H1 (cell line): ENCODE measurements at regions not wholly inside any gene's neighbourhood (a gene's known extent, or its start where the extent isn't known, plus 50 kb on each side); places are given as distances from the start of the nearest gene placed in this dataset.

Experiments used
- CTCF ChIA-PET: fragments of 300-600 bp; sonication (Branson Sonifier 250); formaldehyde crosslinking; loops from one replicate; lab custom pipeline; 2021; ENCODE audit not compliant: partially characterized antibody; lab: Charles Lee
- POLR2A ChIA-PET: fragments of 300-600 bp; sonication (Branson Sonifier 250); formaldehyde crosslinking; loops from one replicate; lab custom pipeline; 2021; ENCODE audit warnings: inconsistent platforms; ENCODE audit not compliant: partially characterized antibody; lab: Charles Lee
- DNase-seq, 2 experiments: peaks; one replicate each; pipeline versions ENCODE4 v3.0.0 to v3.0.0-alpha.2; 2010 to 2022; ENCODE audit warnings: low spot score in 2 of 2, low read depth in 1 of 2, mixed read lengths in 1 of 2
- FAIRE-seq: peaks from 2 replicates; lab custom pipeline; 2011; peaks lifted over from hg19 to GRCh38; lab: Jason Lieb, UNC
- H2AFZ ChIP-seq: 2 replicates; pipeline ENCODE4 v1.8.1; 2012; ENCODE audit warnings: low read length, inconsistent platforms
- H2AK5ac ChIP-seq: 2 replicates; pipeline ENCODE4 v1.6.1; 2013; ENCODE audit warnings: low read depth, low read length
- H2BK120ac ChIP-seq: replicated peaks from 2 replicates; pipeline ENCODE3; 2013; ENCODE audit warnings: low read depth, low read length, inconsistent platforms
- H2BK12ac ChIP-seq: 2 replicates; pipeline ENCODE4 v1.6.1; 2013; ENCODE audit warnings: low read depth, low read length
- H2BK15ac ChIP-seq: 2 replicates; pipeline ENCODE4 v1.6.1; 2013; ENCODE audit warnings: low read length
- H2BK20ac ChIP-seq: 2 replicates; pipeline ENCODE4 v1.6.1; 2013; ENCODE audit warnings: low read length
- H2BK5ac ChIP-seq: 2 replicates; pipeline ENCODE4 v1.6.1; 2013; ENCODE audit warnings: low read depth, low read length
- H3K14ac ChIP-seq: 2 replicates; pipeline ENCODE4 v1.6.1; 2013; ENCODE audit warnings: inconsistent platforms; ENCODE audit not compliant: insufficient read length
- H3K18ac ChIP-seq: 2 replicates; pipeline ENCODE4 v1.6.1; 2013; ENCODE audit warnings: low read length; ENCODE audit errors: extremely low read depth
- H3K23ac ChIP-seq: 2 replicates; pipeline ENCODE4 v1.6.1; 2013; ENCODE audit warnings: inconsistent platforms; ENCODE audit not compliant: insufficient read length
- H3K23me2 ChIP-seq: 2 replicates; pipeline ENCODE4 v1.6.1; 2013; ENCODE audit warnings: low read depth, low read length
- H3K27ac ChIP-seq: 2 replicates; pipeline ENCODE4 v1.6.1; 2011; ENCODE audit warnings: low read depth, low read length, inconsistent platforms
- H3K27me3 ChIP-seq, 4 experiments: replicated peaks in 1 of 4; 1 replicate in 1 of 4; 2 replicates in 3 of 4; pipeline versions ENCODE4 v1.6.1 to v1.8.1; 2011 to 2013; ENCODE audit warnings: low read length in 3 of 4, mild to moderate bottlenecking in 3 of 4, inconsistent platforms in 2 of 4, mixed read lengths in 2 of 4, moderate library complexity in 1 of 4; ENCODE audit not compliant: control insufficient read depth in 3 of 4, insufficient read depth in 3 of 4; ENCODE audit errors: extremely low read depth in 1 of 4
- H3K36me3 ChIP-seq, 4 experiments: 2 replicates each; pipeline versions ENCODE4 v1.6.1 to v1.8.1; 2011 to 2013; ENCODE audit warnings: mild to moderate bottlenecking in 4 of 4, low read length in 3 of 4, moderate library complexity in 2 of 4, control low read depth in 1 of 4, inconsistent platforms in 1 of 4; ENCODE audit not compliant: insufficient read depth in 4 of 4, control insufficient read depth in 2 of 4
- H3K4ac ChIP-seq: replicated peaks from 2 replicates; pipeline ENCODE3; 2013; ENCODE audit warnings: low read length, low read depth, mixed read lengths, inconsistent platforms; ENCODE audit not compliant: insufficient read length
- H3K4me1 ChIP-seq, 4 experiments: replicated peaks in 1 of 4; 1 replicate in 1 of 4; 2 replicates in 3 of 4; pipeline versions ENCODE4 v1.6.1 to v1.8.1; 2011 to 2013; ENCODE audit warnings: low read length in 3 of 4, inconsistent platforms in 2 of 4, mixed read lengths in 1 of 4; ENCODE audit not compliant: insufficient read depth in 4 of 4, control insufficient read depth in 3 of 4
- H3K4me2 ChIP-seq, 2 experiments: 2 replicates each; pipeline versions ENCODE4 v1.6.1 to v1.8.1; 2011 to 2013; ENCODE audit warnings: low read depth in 2 of 2, low read length in 2 of 2, control low read depth in 1 of 2, inconsistent platforms in 1 of 2, mild to moderate bottlenecking in 1 of 2; ENCODE audit not compliant: insufficient read depth in 1 of 2
- H3K4me3 ChIP-seq, 4 experiments: fragments of 200-600, 300-600 bp in 1 of 4; sonication (generic), shearing (Covaris generic), sonication (Bioruptor Twin) in 1 of 4; 2 replicates each; pipeline versions ENCODE4 v1.5.1 to v1.8.1; 2011 to 2016; ENCODE audit warnings: low read length in 4 of 4, low read depth in 3 of 4, control low read depth in 2 of 4, inconsistent platforms in 2 of 4, mild to moderate bottlenecking in 2 of 4, mixed read lengths in 1 of 4, moderate library complexity in 1 of 4; ENCODE audit not compliant: insufficient read depth in 2 of 4; ENCODE audit errors: extremely low read depth in 1 of 4
- H3K56ac ChIP-seq: replicated peaks from 2 replicates; pipeline ENCODE3; 2013; ENCODE audit warnings: low read depth, mild to moderate bottlenecking, mixed read lengths, low read length, inconsistent platforms; ENCODE audit not compliant: insufficient read length
- H3K79me1 ChIP-seq: 2 replicates; pipeline ENCODE4 v1.6.1; 2013; ENCODE audit warnings: low read depth, low read length, control low read depth
- H3K79me2 ChIP-seq, 2 experiments: 2 replicates each; pipeline versions ENCODE4 v1.6.1 to v1.8.1; 2012 to 2013; ENCODE audit warnings: low read length in 2 of 2, mild to moderate bottlenecking in 2 of 2, inconsistent platforms in 1 of 2; ENCODE audit not compliant: insufficient read depth in 2 of 2, control insufficient read depth in 1 of 2
- H3K9ac ChIP-seq, 4 experiments: replicated peaks in 1 of 4; 1 replicate in 1 of 4; 2 replicates in 3 of 4; pipeline versions ENCODE4 v1.6.1 to v1.8.1; 2011 to 2013; ENCODE audit warnings: low read depth in 3 of 4, low read length in 3 of 4, control low read depth in 2 of 4, mild to moderate bottlenecking in 2 of 4, moderate library complexity in 2 of 4, inconsistent platforms in 1 of 4; ENCODE audit errors: extremely low read depth in 1 of 4
- H3K9me3 ChIP-seq, 2 experiments: 2 replicates each; pipeline versions ENCODE4 v1.6.1 to v1.8.1; 2012 to 2013; ENCODE audit warnings: mild to moderate bottlenecking in 2 of 2, moderate library complexity in 2 of 2, control low read depth in 1 of 2, inconsistent platforms in 1 of 2, low read depth in 1 of 2, low read length in 1 of 2, mixed read lengths in 1 of 2; ENCODE audit not compliant: insufficient read depth in 2 of 2
- H4K20me1 ChIP-seq, 2 experiments: replicated peaks in 1 of 2; 2 replicates each; pipeline versions ENCODE3 to v1.8.1; 2011 to 2013; ENCODE audit warnings: inconsistent platforms in 2 of 2, low read length in 2 of 2, mild to moderate bottlenecking in 1 of 2; ENCODE audit not compliant: insufficient read depth in 2 of 2, control insufficient read depth in 1 of 2
- H4K5ac ChIP-seq: 2 replicates; pipeline ENCODE4 v1.6.1; 2013; ENCODE audit warnings: low read length, low read depth, mixed read lengths, inconsistent platforms; ENCODE audit not compliant: insufficient read length
- H4K8ac ChIP-seq: 2 replicates; pipeline ENCODE4 v1.8.0; 2013; ENCODE audit warnings: mild to moderate bottlenecking, moderate library complexity, low read length, inconsistent platforms; ENCODE audit not compliant: insufficient read depth; ENCODE audit errors: extremely low read depth
- H4K91ac ChIP-seq: replicated peaks from 2 replicates; pipeline ENCODE3; 2013; ENCODE audit warnings: low read length, mixed read lengths, inconsistent platforms; ENCODE audit not compliant: insufficient read length
- BCL11A ChIP-seq, 2 experiments: IDR thresholded peaks; one replicate each; pipeline ENCODE4 v1.6.1; 2011; ENCODE audit warnings: low read depth in 2 of 2, low read length in 2 of 2, mild to moderate bottlenecking in 2 of 2
- CBX8 ChIP-seq: fragments of 300-800, 300-1000 bp; sonication (generic); IDR thresholded peaks from 2 replicates; pipeline ENCODE4 v1.7.1; 2016; ENCODE audit warnings: low read depth, low read length, borderline replicate concordance
- EGR1 ChIP-seq: IDR thresholded peaks from 2 replicates; pipeline ENCODE4 v1.6.1; 2011; ENCODE audit warnings: low read depth, low read length, borderline replicate concordance
- EZH2 ChIP-seq: fragments of 200-600 bp; sonication (generic); IDR thresholded peaks from 2 replicates; pipeline ENCODE4 v1.7.1; 2012; ENCODE audit warnings: low read depth, mild to moderate bottlenecking, moderate library complexity, low read length, inconsistent platforms; ENCODE audit not compliant: severe bottlenecking
- HDAC6 ChIP-seq: IDR thresholded peaks from one replicate; pipeline ENCODE4 v1.7.1; 2012; ENCODE audit warnings: low read depth, mild to moderate bottlenecking, inconsistent platforms, low read length, moderate library complexity
- RFX5 ChIP-seq: IDR thresholded peaks from 2 replicates; pipeline ENCODE4 v1.6.1; 2011; ENCODE audit warnings: low read depth, low read length, improper control_type of control experiment, borderline replicate concordance
- SAP30 ChIP-seq: fragments of 300-600 bp; sonication (generic); IDR thresholded peaks from 2 replicates; pipeline ENCODE4 v1.7.1; 2012; ENCODE audit warnings: low read length, moderate library complexity, mild to moderate bottlenecking, inconsistent platforms; ENCODE audit not compliant: insufficient read depth, insufficient replicate concordance
- SIX5 ChIP-seq: IDR thresholded peaks from 2 replicates; pipeline ENCODE4 v1.6.1; 2011; ENCODE audit warnings: mild to moderate bottlenecking, low read depth, low read length
- SUZ12 ChIP-seq: fragments of 200-600 bp; sonication (generic); IDR thresholded peaks from 2 replicates; pipeline ENCODE4 v1.6.1; 2012; ENCODE audit warnings: mild to moderate bottlenecking, inconsistent platforms, low read length, moderate library complexity, mixed read lengths
- ZNF274 ChIP-seq: IDR thresholded peaks from 2 replicates; pipeline ENCODE4 v1.7.0; 2012; ENCODE audit warnings: low read length, borderline replicate concordance; ENCODE audit errors: extremely low read depth
- WGBS, 2 experiments: shearing (Covaris generic) in 1 of 2; methylation state at CpG; one replicate each; pipeline versions ENCODE4 v1.1.6 to v1.1.7; 2013 to 2015; ENCODE audit warnings: low lambda C conversion rate in 2 of 2, mixed read lengths in 2 of 2, inconsistent platforms in 1 of 2, low coverage in 1 of 2, missing lambda C conversion rate in 1 of 2; ENCODE audit not compliant: insufficient replicate concordance in 2 of 2, insufficient coverage in 1 of 2, insufficient read length in 1 of 2; ENCODE audit errors: extremely low coverage in 1 of 2, missing lambda C conversion rate in 1 of 2; 5-methylcytosine and 5-hydroxymethylcytosine counted together

DNA sequence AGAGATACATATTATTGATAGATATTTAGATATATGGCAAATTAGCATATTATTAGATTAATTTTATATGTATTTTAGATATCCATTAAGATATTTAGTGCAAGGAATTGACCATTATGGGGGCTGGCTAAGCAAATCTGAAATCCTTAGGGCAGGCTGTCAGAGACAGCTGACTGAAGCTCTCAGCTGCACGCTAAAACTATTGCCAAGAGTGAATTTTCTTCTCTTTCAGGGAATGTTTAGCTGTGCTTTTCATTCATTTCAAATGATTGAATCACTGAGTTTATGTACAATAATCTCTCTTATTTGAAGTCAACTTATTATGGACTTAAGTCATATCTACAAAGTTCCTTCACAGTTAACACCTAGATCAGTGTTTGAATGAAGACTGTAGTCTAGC lies 566.5 kb downstream of the LRFN5 start:
- Histone ChIP-seq H3K23ac (no peak overlapping the region), H3K9me3 (no peaks in the 10 kb centered on the region), H3K4me2 (no peak overlapping the region), H2BK20ac (no peak overlapping the region), H3K79me1 (no peaks in the 10 kb centered on the region), H3K4me3 (no peak overlapping the region), H3K4me1 (no peaks in the 10 kb centered on the region), H2BK5ac (no peak overlapping the region), H2AK5ac (no peak overlapping the region), H2BK15ac (no peak overlapping the region), H4K91ac (no peak overlapping the region), H4K20me1 (no peaks in the 10 kb centered on the region), H3K4ac (no peak overlapping the region), H4K8ac (no peak overlapping the region), H3K9ac (no peak overlapping the region), H4K5ac (no peak overlapping the region), H3K27me3 (no peaks in the 10 kb centered on the region), H3K14ac (no peak overlapping the region), H3K27ac (no peak overlapping the region), H3K23me2 (no peaks in the 10 kb centered on the region), H2BK12ac (no peak overlapping the region), H3K56ac (no peak overlapping the region), H3K18ac (no peak overlapping the region), H3K36me3 (no peaks in the 10 kb centered on the region), H2AFZ (no peak overlapping the region), H3K79me2 (no peaks in the 10 kb centered on the region), H2BK120ac (no peak overlapping the region)
- POLR2A ChIA-PET = no interaction called here
- TF ChIP-seq SAP30 (no peak), EGR1 (no peak), CBX8 (no peak), BCL11A (IDR thresholded peaks at IDR 0.05; ENCODE audit: low read depth in 2 of 2, low read length in 2 of 2) (no peak), ZNF274 (no peak), SUZ12 (no peak), EZH2 (no peak), SIX5 (no peak), RFX5 (no peak), HDAC6 (no peak)
- DNase-seq (no peak), FAIRE-seq (no peak)
- WGBS, 2 experiments = 96% methylated on average over 1 of the region's 1 CpG; no CpG with 5 or more reads in 1 of the 2 experiments
- CTCF ChIA-PET = no interaction called here
